ENCODE measurements at regions not wholly inside any gene's neighbourhood (a gene's known extent, or its start where the extent isn't known, plus 50 kb on each side); places are given as distances from the start of the nearest gene placed in this dataset.
A peak's percentile ranks its signal among the peaks of the same experiment; 100 is the strongest.

DNA sequence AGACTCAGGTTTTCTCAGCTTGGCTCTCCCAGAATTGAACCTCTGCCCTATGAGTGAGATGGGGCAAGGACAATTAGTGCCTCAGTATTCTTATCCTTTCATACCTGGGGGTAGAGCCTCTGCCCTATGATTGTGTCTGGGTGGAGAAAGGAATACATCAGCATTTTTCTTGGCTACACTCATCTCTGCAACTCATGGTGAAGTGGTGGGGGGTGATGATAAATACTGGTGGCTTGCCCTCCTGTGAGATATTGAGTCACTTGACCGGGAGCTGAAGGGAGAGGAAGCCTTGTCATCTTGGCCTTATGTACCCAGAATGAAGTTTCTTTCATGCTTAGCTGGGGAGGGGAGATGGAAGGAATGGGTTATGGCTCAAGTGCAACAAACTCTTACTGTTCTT is 71.3 kb upstream of the ENOX2 start:
- no peak for DNase-seq

DNA sequence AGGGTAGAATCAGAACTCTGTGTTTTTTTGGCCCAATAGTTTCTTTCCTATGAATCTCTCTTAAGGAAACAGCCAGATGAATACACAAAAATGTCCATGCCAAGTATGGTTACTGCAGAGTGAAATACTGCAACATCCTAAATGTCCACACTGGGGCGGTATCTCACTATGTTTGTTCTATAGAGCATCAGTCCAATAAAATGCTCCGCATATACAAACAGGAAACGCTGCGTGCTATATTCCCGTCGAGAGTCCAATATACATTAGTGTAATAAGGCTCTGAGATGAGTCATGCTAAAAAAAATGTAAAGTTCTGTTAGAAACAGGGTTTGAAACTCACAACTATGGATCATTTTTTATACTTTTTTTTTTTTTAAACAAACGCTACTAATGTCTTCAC is 72.9 kb upstream of the ENOX2 start:
- peak in 18 of 58 donors; percentile 0 to 13 (median 4) for DNase-seq

DNA sequence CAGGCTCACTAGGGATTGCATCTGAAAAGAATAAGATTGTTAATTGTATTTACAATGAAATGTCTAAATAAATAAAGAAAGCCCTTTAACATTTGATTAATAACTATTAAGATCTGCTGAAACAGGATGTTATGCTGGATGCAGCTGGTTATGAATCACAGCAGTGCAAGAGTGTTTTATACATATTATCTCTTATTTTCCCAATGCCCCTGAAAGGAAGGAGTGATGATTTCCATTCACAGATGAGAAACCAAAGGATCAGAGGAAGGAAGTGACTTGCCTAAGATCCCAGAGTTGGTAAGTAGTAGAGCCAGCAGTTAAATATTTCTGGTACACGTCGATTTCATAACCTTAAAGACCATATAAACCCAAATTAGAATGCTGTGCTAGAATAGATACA is 76.3 kb upstream of the ARHGAP36 start:
- DNase-seq: no peak

DNA sequence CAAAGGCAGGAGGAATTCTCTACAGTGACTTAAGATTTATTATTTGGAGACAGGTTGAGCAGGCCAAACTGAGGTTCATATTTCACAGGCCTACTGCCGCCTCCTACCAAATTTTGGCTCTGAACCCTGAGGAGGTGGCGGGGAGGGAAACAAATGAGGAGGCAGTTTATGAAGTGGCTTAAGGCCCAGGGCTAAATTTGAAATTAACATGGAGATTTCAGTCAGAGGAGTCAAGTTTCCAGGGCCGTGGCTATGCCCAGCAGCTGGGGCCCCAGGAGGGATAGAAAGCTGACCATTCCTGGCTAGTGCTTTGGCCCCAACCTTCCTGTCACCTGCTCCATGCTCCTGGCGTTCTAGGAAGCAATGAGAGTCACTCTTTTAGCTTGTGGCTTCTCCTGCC is 73.4 kb upstream of the ARHGAP36 start:
- DNase-seq: no peak

DNA sequence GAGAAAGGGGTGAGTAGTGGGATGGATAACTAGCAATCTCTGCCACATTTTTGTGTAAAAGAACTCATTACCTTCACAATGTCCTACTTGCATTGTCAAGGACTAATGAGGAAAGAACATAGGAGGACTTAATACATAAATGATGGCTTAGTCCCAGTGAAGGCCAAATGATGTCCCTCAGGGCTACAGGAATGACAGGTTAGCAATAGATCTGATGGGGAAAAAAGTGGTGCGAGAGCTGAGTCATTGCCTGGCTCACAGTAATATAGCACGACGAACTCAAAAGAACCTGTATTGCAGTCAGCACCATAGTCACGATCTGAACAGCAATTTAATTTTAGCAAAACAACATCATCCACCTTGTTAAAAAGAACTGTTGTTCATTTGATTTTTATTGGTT is 70.9 kb upstream of the ARHGAP36 start:
- DNase-seq: no peak

DNA sequence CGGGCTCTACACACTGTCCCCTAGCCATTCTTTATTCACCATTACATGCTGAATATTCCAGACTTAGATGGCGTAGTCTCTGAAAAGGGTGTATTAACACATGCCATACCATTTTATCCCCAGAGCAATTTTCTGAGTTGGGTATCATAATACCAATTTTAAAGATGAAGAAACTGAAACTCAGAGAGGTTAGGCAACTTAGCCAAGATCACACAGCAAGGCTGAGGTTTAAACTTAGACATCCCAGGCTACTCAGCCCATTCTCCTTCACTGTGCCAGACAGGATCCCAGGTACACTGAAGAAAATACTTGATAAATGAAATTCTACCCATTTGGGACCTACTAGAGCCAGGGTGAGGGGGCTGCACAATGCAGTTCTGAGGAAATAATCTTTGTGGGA is 67.4 kb upstream of the ARHGAP36 start:
- no peak for DNase-seq

DNA sequence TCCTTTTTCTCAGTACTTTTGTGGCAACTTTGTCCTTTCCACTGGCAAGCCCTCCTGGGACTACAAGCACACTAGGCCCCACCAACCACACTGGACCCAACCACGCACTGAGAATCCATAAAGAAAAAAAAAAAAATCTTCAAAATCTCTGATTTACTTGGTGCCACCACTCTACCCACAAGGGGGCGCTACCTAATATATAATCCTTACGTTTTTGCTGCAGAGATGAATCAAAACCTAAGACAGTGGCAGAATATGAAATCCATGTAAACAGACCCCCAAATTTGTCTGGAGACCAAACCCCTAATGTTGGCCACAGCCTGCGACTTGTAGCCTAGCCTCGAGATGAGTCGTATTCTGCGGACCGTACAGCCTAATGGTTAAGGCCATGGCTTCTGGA is 63.5 kb upstream of the ARHGAP36 start:
- DNase-seq: peak in 4 of 58 donors; percentile 0 to 1 (median 1)

DNA sequence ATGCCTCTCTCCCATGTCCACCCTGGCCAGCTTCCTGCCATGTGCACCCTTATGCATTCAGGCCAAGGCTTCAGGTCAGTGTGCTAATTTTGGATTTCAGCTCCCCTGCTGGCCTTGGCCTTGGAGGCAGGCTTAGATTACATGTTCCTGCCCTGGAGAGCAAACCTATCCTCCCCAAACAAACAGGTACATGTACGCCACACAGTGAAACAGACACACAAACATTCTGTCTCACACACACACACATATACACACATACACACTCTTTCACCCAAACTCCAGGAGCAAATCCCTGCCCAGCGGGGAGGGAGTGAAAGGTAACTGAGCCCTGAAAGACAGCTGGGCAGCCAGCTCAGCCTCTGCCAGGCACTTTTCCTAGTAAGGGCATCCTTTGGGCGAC is 62.7 kb upstream of the ARHGAP36 start:
- DNase-seq: no peak

DNA sequence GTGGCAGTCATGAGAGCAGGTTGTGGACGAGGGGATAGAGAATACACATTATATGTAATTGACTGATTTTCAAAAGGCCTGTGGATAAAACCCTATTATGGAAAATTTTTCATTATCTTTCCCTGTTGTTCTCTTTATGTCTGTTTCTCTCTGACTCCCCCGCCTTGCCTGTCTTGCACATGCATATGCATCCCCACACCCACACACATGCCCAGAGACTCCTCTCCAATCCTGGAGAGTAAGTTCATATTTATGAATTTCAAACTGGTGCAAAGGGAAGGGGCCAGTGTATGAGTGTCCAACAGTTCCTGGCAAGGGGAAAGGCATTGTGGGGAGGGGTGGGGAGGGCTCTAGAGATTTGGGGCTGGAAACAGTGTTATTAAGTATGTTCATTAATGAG is 60.8 kb upstream of the ARHGAP36 start:
- DNase-seq: no peak

DNA sequence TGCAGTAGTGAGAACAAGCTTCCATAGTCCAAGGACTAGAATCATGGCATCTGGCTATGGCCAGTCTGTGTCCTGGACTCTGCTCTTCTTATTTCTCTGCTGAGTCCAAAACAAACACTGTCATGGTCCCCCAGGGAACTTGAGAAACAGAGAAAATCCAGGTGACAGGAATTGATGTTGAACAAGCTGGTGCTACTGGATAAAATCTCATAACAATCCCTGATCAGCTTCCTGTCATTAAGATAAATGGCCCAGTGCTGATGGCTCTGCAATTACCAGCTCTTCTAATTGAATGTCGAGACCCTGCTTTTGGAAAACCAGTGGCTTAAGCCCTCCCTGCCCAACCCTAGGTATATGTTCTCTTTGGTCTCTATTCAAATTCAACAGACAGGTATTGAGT is 58.8 kb upstream of the ARHGAP36 start:
- DNase-seq: no peak
